Pons (tissue), 1 donor: ENCODE measurements at regions not wholly inside any gene's neighbourhood (a gene's known extent, or its start where the extent isn't known, plus 50 kb on each side); places are given as distances from the start of the nearest gene placed in this dataset.

Experiments
- DNase-seq: peaks from one replicate; pipeline ENCODE4 v3.0.0-alpha.2; 2016; ENCODE audit warnings: low spot score

- DNase-seq: no peak
Observed at GRCh38 chr12:14279845-14280244, 85.6 kb upstream of the ATF7IP start.

- no peak for DNase-seq
Observed at GRCh38 chr12:14280921-14281320, 84.6 kb upstream of the ATF7IP start.

- DNase-seq: no peak
Observed at GRCh38 chr12:14281539-14281938, 83.9 kb upstream of the ATF7IP start.

- no peak for DNase-seq
Observed at GRCh38 chr12:14283489-14284144, 81.9 kb upstream of the ATF7IP start.

- no peak for DNase-seq
Observed at GRCh38 chr12:14284184-14284722, 81.2 kb upstream of the ATF7IP start.

- DNase-seq: no peak
Observed at GRCh38 chr12:14289601-14290000, 75.9 kb upstream of the ATF7IP start.

GRCh38 chr12:14290951-14291350 is 74.5 kb upstream of the ATF7IP start:
- DNase-seq: no peak

- DNase-seq: no peak
Observed at GRCh38 chr12:14303661-14304155, 61.8 kb upstream of the ATF7IP start.

- DNase-seq: no peak
Observed at GRCh38 chr12:14307004-14307403, 58.5 kb upstream of the ATF7IP start.

- no peak for DNase-seq
Observed at GRCh38 chr12:14308516-14308915, 57.0 kb upstream of the ATF7IP start.

- peak; percentile 10 for DNase-seq
Observed at GRCh38 chr12:14310866-14311265, 54.6 kb upstream of the ATF7IP start.

GRCh38 chr12:14313379-14314138 is 51.9 kb upstream of the ATF7IP start:
- DNase-seq: no peak

- peak; percentile 54 for DNase-seq
Observed at GRCh38 chr12:14314801-14315200, 50.7 kb upstream of the ATF7IP start.

GRCh38 chr12:14315501-14315900 is 50.0 kb upstream of the ATF7IP start:
- no peak for DNase-seq
